Prostate gland (tissue), 2 donors: ENCODE measurements at regions not wholly inside any gene's neighbourhood (a gene's known extent, or its start where the extent isn't known, plus 50 kb on each side); places are given as distances from the start of the nearest gene placed in this dataset.

Experiments
- DNase-seq: peaks from one replicate; pipeline ENCODE4 v3.0.0-alpha.2; 2019; ENCODE audit warnings: low spot score
- H3K27ac ChIP-seq, 2 donors: fragments of 200-600 bp; sonication (generic); 2 replicates each; pipeline ENCODE4 v1.5.1; 2017 to 2019
- H3K27me3 ChIP-seq: fragments of 200-600 bp; sonication (generic); replicated peaks from 2 replicates; pipeline ENCODE4 v1.5.1; 2019; ENCODE audit not compliant: insufficient read depth
- H3K36me3 ChIP-seq, 2 donors: fragments of 200-600 bp; sonication (generic); 1 replicate in 1 of 2; 2 replicates in 1 of 2; pipeline versions ENCODE4 v1.5.1 to v1.8.1; 2017 to 2019
- H3K4me1 ChIP-seq: fragments of 200-600 bp; sonication (generic); replicated peaks from 2 replicates; pipeline ENCODE4 v1.5.1; 2019
- H3K4me3 ChIP-seq, 2 donors: fragments of 200-600 bp; sonication (generic); 2 replicates each; pipeline ENCODE4 v1.5.1; 2017 to 2019
- H3K9me3 ChIP-seq: fragments of 200-600 bp; sonication (generic); 2 replicates; pipeline ENCODE4 v1.5.1; 2017
- CTCF ChIP-seq, 4 experiments: fragments of 200-600 bp in 2 of 4; fragments of 450-650 bp in 2 of 4; sonication (generic) in 2 of 4; IDR thresholded peaks; 1 replicate in 3 of 4; 2 replicates in 1 of 4; pipeline ENCODE4 v1.5.1; 2016 to 2019; ENCODE audit warnings: antibody characterized with exemption in 4 of 4, mild to moderate bottlenecking in 2 of 4, moderate library complexity in 2 of 4
- POLR2A ChIP-seq: fragments of 450-650 bp; IDR thresholded peaks from one replicate; pipeline ENCODE4 v1.6.1; 2016; ENCODE audit warnings: antibody characterized with exemption, mild to moderate bottlenecking
- POLR2AphosphoS5 ChIP-seq: sonication (generic); formaldehyde crosslinking; IDR thresholded peaks from one replicate; pipeline ENCODE4 v1.6.1; 2017; ENCODE audit warnings: antibody characterized with exemption
- WGBS: methylation state at CpG from one replicate; pipeline ENCODE4 v1.1.5; 2018; 5-methylcytosine and 5-hydroxymethylcytosine counted together
- intact Hi-C: fragments of 100-400 bp; cut with DNase I; formaldehyde crosslinking; loops from one replicate; pipeline ENCODE4 v1.14.2; 2022

- 49% methylated on average over 7 of the region's 7 CpGs for WGBS
- Histone ChIP-seq H3K9me3 (no peaks in the 10 kb centered on the region), H3K4me3 (no peak overlapping the region), H3K27me3 (no peaks in the 10 kb centered on the region), H3K4me1 (no peaks in the 10 kb centered on the region), H3K27ac (no peak overlapping the region), H3K36me3 (no peaks in the 10 kb centered on the region)
- DNase-seq, result peak; percentile 7
- no peak for TF ChIP-seq CTCF (IDR thresholded peaks at IDR 0.05)
- no peak for TF ChIP-seq POLR2A
- no peak for TF ChIP-seq POLR2AphosphoS5
- intact Hi-C loops, result no loop called here
Measured at GRCh38 chr11:7858006-7858405, 61.3 kb upstream of the OR5P2 start.

- no peak for DNase-seq
- TF ChIP-seq POLR2AphosphoS5 (no peak), POLR2A (no peak)
- Histone ChIP-seq H3K9me3 (no peaks in the 10 kb centered on the region), H3K4me1 (no peaks in the 10 kb centered on the region), H3K4me3 (no peak overlapping the region), H3K27ac (no peak overlapping the region), H3K27me3 (no peaks in the 10 kb centered on the region), H3K36me3 (no peaks in the 10 kb centered on the region)
- intact Hi-C loops, result no loop called here
- 80% methylated on average over 4 of the region's 4 CpGs for WGBS
Measured at GRCh38 chr11:7851391-7851790, 54.6 kb upstream of the OR5P2 start.

- Histone ChIP-seq H3K4me3 (no peak overlapping the region), H3K27ac (no peak overlapping the region), H3K27me3 (no peaks in the 10 kb centered on the region), H3K4me1 (no peaks in the 10 kb centered on the region), H3K36me3 (no peaks in the 10 kb centered on the region), H3K9me3 (no peaks in the 10 kb centered on the region)
- intact Hi-C loops, result no loop called here
- TF ChIP-seq POLR2A, result no peak
- TF ChIP-seq CTCF (IDR thresholded peaks at IDR 0.05), result no peak
- TF ChIP-seq POLR2AphosphoS5, result no peak
- DNase-seq, result no peak
- 52% methylated on average over 10 of the region's 10 CpGs for WGBS
Measured at GRCh38 chr11:7849018-7849417, 52.3 kb upstream of the OR5P2 start.
